ENCODE measurements at regions not wholly inside any gene's neighbourhood (a gene's known extent, or its start where the extent isn't known, plus 50 kb on each side); places are given as distances from the start of the nearest gene placed in this dataset.

GRCh38 chr15:92565351-92566125 lies 90.0 kb downstream of the FAM174B start:
- Histone ChIP-seq H3K27ac (ENCODE audit: low read depth, low read length, poor library complexity, severe bottlenecking) (no peak overlapping the region), H3K4me3 (ENCODE audit: low read depth, low read length, poor library complexity, severe bottlenecking) (no peak overlapping the region), H3K4me1 (ENCODE audit: insufficient read depth, low read length, poor library complexity, severe bottlenecking) (no peaks in the 10 kb centered on the region), H3K36me3 (ENCODE audit: insufficient read depth, low read length, poor library complexity, severe bottlenecking) (no peaks in the 10 kb centered on the region), H3K27me3 (replicated peaks; ENCODE audit: insufficient read depth, low read depth, low read length, poor library complexity) (no peaks in the 10 kb centered on the region), H3K9me3 (ENCODE audit: low read depth, low read length, poor library complexity, severe bottlenecking) (no peaks in the 10 kb centered on the region)
- POLR2A ChIA-PET (ENCODE audit: low non-redundant PET): no interaction called here
- intact Hi-C loops (cut with micrococcal nuclease; ENCODE audit: unreplicated experiment): no loop called here
- no TSS peak for BruUV-seq (replicated peaks)
- CTCF ChIA-PET: interaction anchor here (0.7 kb wide), 1 partner anchor 485 kb away, joined by 7 read pairs; no protein-coding TSS in a partner anchor
- DNase-seq (ENCODE audit: low spot score): no peak
- TF ChIP-seq EZH2 (IDR thresholded peaks at IDR 0.05; ENCODE audit: borderline replicate concordance, low read depth, low read length, poor library complexity, severe bottlenecking) (no peak), CTCF (conservative IDR thresholded peaks at IDR 0.05; ENCODE audit: low read depth, low read length) (no peak)

- no peak overlapping the region for H3K4me3 ChIP-seq (ENCODE audit: low read depth, low read length, poor library complexity, severe bottlenecking)
- H3K27me3 ChIP-seq (replicated peaks; ENCODE audit: insufficient read depth, low read depth, low read length, poor library complexity): peaks cover 9% of the 10 kb centered on the region
- ChIA-PET CTCF (no interaction called here), POLR2A (ENCODE audit: low non-redundant PET) (no interaction called here)
- H3K36me3 ChIP-seq (ENCODE audit: insufficient read depth, low read length, poor library complexity, severe bottlenecking): no peaks in the 10 kb centered on the region
- H3K27ac ChIP-seq (ENCODE audit: low read depth, low read length, poor library complexity, severe bottlenecking): no peak overlapping the region
- TF ChIP-seq EZH2 (IDR thresholded peaks at IDR 0.05; ENCODE audit: borderline replicate concordance, low read depth, low read length, poor library complexity, severe bottlenecking) (no peak), CTCF (conservative IDR thresholded peaks at IDR 0.05; ENCODE audit: low read depth, low read length) (no peak)
- no peak for DNase-seq (ENCODE audit: low spot score)
- H3K9me3 ChIP-seq (ENCODE audit: low read depth, low read length, poor library complexity, severe bottlenecking): no peaks in the 10 kb centered on the region
- no peaks in the 10 kb centered on the region for H3K4me1 ChIP-seq (ENCODE audit: insufficient read depth, low read length, poor library complexity, severe bottlenecking)
- BruUV-seq (replicated peaks): no TSS peak
- intact Hi-C loops (cut with micrococcal nuclease; ENCODE audit: unreplicated experiment): no loop called here
These were observed 93.8 kb downstream of the FAM174B start for GRCh38 chr15:92561754-92562153.

- no peaks in the 10 kb centered on the region for H3K9me3 ChIP-seq (ENCODE audit: low read depth, low read length, poor library complexity, severe bottlenecking)
- no peaks in the 10 kb centered on the region for H3K36me3 ChIP-seq (ENCODE audit: insufficient read depth, low read length, poor library complexity, severe bottlenecking)
- TF ChIP-seq EZH2 (IDR thresholded peaks at IDR 0.05; ENCODE audit: borderline replicate concordance, low read depth, low read length, poor library complexity, severe bottlenecking) (no peak), CTCF (conservative IDR thresholded peaks at IDR 0.05; ENCODE audit: low read depth, low read length) (no peak)
- ChIA-PET CTCF (no interaction called here), POLR2A (ENCODE audit: low non-redundant PET) (no interaction called here)
- H3K27me3 ChIP-seq (replicated peaks; ENCODE audit: insufficient read depth, low read depth, low read length, poor library complexity): peaks cover 24% of the 10 kb centered on the region
- BruUV-seq (replicated peaks): no TSS peak
- DNase-seq (ENCODE audit: low spot score): no peak
- intact Hi-C loops (cut with micrococcal nuclease; ENCODE audit: unreplicated experiment): no loop called here
- H3K4me1 ChIP-seq (ENCODE audit: insufficient read depth, low read length, poor library complexity, severe bottlenecking): no peaks in the 10 kb centered on the region
- H3K27ac ChIP-seq (ENCODE audit: low read depth, low read length, poor library complexity, severe bottlenecking): no peak overlapping the region
- H3K4me3 ChIP-seq (ENCODE audit: low read depth, low read length, poor library complexity, severe bottlenecking): no peak overlapping the region
These were observed 102.3 kb downstream of the FAM174B start for GRCh38 chr15:92553317-92553716.

All from A673 (cell line).